ENCODE measurements at regions not wholly inside any gene's neighbourhood (a gene's known extent, or its start where the extent isn't known, plus 50 kb on each side); places are given as distances from the start of the nearest gene placed in this dataset.

- ChIA-PET CTCF (no interaction called here), POLR2A (no interaction called here)
- Histone ChIP-seq H3K9ac (ENCODE audit: low read length) (no peak overlapping the region), H3K27me3 (replicated peaks in 1 of 4; ENCODE audit: control extremely low read depth in 1 of 4, control insufficient read depth in 3 of 4, insufficient read depth in 4 of 4, low read length in 3 of 4) (no peaks in the 10 kb centered on the region), H3K9me3 (ENCODE audit: control extremely low read depth in 1 of 3, control insufficient read depth in 2 of 3, insufficient read depth in 1 of 3, low read length in 2 of 3) (peaks cover 0 to 8% (median 0%) of the 10 kb centered on the region in 3 donors), H3K36me3 (replicated peaks in 1 of 2; ENCODE audit: control extremely low read depth in 1 of 2, control insufficient read depth in 1 of 2, extremely low read depth in 1 of 2, insufficient read depth in 2 of 2, low read length in 1 of 2) (no peaks in the 10 kb centered on the region), H3K4me3 (ENCODE audit: control extremely low read depth in 1 of 5, extremely low read depth in 1 of 5, insufficient read depth in 1 of 5, low read depth in 2 of 5, low read length in 4 of 5) (no peak overlapping the region), H4K20me1 (ENCODE audit: control insufficient read depth, insufficient read depth, low read length, poor library complexity, severe bottlenecking) (no peaks in the 10 kb centered on the region), H3K27ac (ENCODE audit: low read length in 2 of 2) (no peak overlapping the region), H3K4me1 (ENCODE audit: control insufficient read depth in 2 of 2, insufficient read depth in 2 of 2, low read length in 2 of 2) (no peaks in the 10 kb centered on the region), H3K79me2 (ENCODE audit: control insufficient read depth, insufficient read depth, low read length) (no peaks in the 10 kb centered on the region), H3K4me2 (replicated peaks; ENCODE audit: low read depth, low read length, poor library complexity, severe bottlenecking) (no peak overlapping the region), H2AFZ (ENCODE audit: insufficient read depth, low read depth, low read length, poor library complexity, severe bottlenecking) (no peak overlapping the region)
- DNase-seq (no peak), ATAC-seq (ENCODE audit: low read depth) (no peak)
- whole genome bisulfite sequencing (ENCODE audit: insufficient coverage) = 90% methylated on average over 3 of the region's 3 CpGs
- Mint-ChIP-seq H3K4me1 (no peaks in the 10 kb centered on the region), H3K27ac (no peak overlapping the region), H3K4me3 (no peak overlapping the region), H3K9me3 (ENCODE audit: insufficient read depth) (peaks cover 2% of the 10 kb centered on the region), H3K27me3 (no peaks in the 10 kb centered on the region)
- TF ChIP-seq EZH2 (IDR thresholded peaks at IDR 0.05; ENCODE audit: borderline replicate concordance, insufficient read depth, low read depth, low read length, poor library complexity, severe bottlenecking) = no peak
- no peak for TF ChIP-seq CTCF (IDR thresholded peaks at IDR 0.05)
- intact Hi-C loops (cut with micrococcal nuclease) = no loop called here
Observed at GRCh38 chr12:126258190-126258589, 1193.0 kb downstream of the AACS start.

- Histone ChIP-seq H3K27me3 (replicated peaks in 1 of 4; ENCODE audit: control extremely low read depth in 1 of 4, control insufficient read depth in 3 of 4, insufficient read depth in 4 of 4, low read length in 3 of 4) (no peaks in the 10 kb centered on the region), H3K27ac (ENCODE audit: low read length in 2 of 2) (no peak overlapping the region), H4K20me1 (ENCODE audit: control insufficient read depth, insufficient read depth, low read length, poor library complexity, severe bottlenecking) (no peaks in the 10 kb centered on the region), H3K36me3 (replicated peaks in 1 of 2; ENCODE audit: control extremely low read depth in 1 of 2, control insufficient read depth in 1 of 2, extremely low read depth in 1 of 2, insufficient read depth in 2 of 2, low read length in 1 of 2) (no peaks in the 10 kb centered on the region), H3K9me3 (ENCODE audit: control extremely low read depth in 1 of 3, control insufficient read depth in 2 of 3, insufficient read depth in 1 of 3, low read length in 2 of 3) (peaks cover 0 to 4% (median 0%) of the 10 kb centered on the region in 3 donors), H3K79me2 (ENCODE audit: control insufficient read depth, insufficient read depth, low read length) (no peaks in the 10 kb centered on the region), H3K4me2 (replicated peaks; ENCODE audit: low read depth, low read length, poor library complexity, severe bottlenecking) (no peak overlapping the region), H3K4me3 (ENCODE audit: control extremely low read depth in 1 of 5, extremely low read depth in 1 of 5, insufficient read depth in 1 of 5, low read depth in 2 of 5, low read length in 4 of 5) (no peak overlapping the region), H3K9ac (ENCODE audit: low read length) (no peak overlapping the region), H2AFZ (ENCODE audit: insufficient read depth, low read depth, low read length, poor library complexity, severe bottlenecking) (no peak overlapping the region), H3K4me1 (ENCODE audit: control insufficient read depth in 2 of 2, insufficient read depth in 2 of 2, low read length in 2 of 2) (no peaks in the 10 kb centered on the region)
- WGBS (ENCODE audit: insufficient coverage) = 100% methylated on average over 1 of the region's 5 CpGs
- intact Hi-C loops (cut with micrococcal nuclease) = no loop called here
- no peak for TF ChIP-seq EZH2 (IDR thresholded peaks at IDR 0.05; ENCODE audit: borderline replicate concordance, insufficient read depth, low read depth, low read length, poor library complexity, severe bottlenecking)
- ATAC-seq (ENCODE audit: low read depth) (no peak), DNase-seq (no peak)
- no peak overlapping the region for H3K27ac Mint-ChIP-seq
- no peaks in the 10 kb centered on the region for H3K27me3 Mint-ChIP-seq
- ChIA-PET POLR2A (no interaction called here), CTCF (no interaction called here)
- H3K4me1 Mint-ChIP-seq = no peaks in the 10 kb centered on the region
- H3K9me3 Mint-ChIP-seq (ENCODE audit: insufficient read depth) = peaks cover 5% of the 10 kb centered on the region
- no peak overlapping the region for H3K4me3 Mint-ChIP-seq
Observed at GRCh38 chr12:126262829-126263228, 1197.6 kb downstream of the AACS start.

Data from B cell (primary cell).